NOMO-1 (cell line): ENCODE measurements at regions not wholly inside any gene's neighbourhood (a gene's known extent, or its start where the extent isn't known, plus 50 kb on each side); places are given as distances from the start of the nearest gene placed in this dataset.

ENCODE experiments used
- DNase-seq, 2 experiments: peaks; one replicate each; lab custom pipeline; 2025; ENCODE audit not compliant: unreplicated experiment in 2 of 2; lab: John Stamatoyannopoulos, UW

DNA sequence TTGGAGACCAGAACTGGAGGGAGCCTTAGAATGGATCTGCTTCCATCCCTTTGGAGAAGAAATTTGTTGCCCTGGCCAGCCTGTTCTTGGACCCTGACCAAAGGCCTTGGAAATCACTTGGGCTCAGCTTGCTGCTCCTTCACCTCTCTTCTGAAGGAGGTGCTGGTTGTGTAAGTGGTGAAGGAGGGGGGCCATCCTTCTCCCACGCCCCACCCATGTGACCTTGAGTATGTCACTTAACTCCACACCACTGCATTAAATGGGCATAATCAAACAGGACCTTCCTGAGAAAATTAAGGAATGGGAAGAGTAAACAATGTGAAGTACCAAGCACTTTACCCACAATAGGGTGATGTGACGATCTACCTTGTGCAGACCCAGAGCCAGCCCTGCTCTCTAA lies 68.3 kb upstream of the GJB5 start:
- DNase-seq, result no peak

DNA sequence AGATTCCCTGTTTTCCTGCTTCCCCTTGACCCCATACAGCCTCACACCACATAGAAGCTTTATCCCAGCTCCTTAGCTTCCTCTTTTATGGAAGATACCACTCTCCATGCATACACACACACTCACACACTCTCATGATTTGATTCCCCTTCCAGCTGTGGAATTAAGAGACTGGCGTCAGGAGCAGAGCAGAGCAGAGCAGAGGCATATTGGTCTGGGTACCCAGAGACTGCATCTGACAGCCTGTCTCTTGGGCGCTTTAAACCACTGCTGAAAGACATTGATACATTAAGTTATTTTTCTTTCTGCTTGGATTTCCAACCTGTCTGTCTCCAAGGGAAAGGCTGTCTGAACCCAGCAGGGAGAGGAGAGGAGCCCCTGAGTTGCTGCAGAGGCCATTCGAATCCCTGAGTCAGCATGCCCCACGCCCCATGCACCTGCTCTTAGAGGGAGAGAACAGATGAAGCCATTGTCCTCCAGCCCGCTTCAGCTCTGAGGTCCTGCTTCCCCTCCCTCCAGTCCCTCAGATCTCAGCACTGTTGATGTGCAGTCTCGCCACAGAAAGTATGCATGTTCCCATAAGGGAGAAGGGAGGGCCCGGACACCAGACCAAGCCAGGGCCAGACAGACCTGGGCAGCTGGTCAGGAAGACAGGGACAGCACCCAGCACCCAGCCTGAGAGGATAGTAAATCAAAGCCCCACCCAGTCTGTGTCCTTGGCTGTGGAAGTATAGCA lies 66.7 kb upstream of the GJB5 start:
- DNase-seq, result no peak

DNA sequence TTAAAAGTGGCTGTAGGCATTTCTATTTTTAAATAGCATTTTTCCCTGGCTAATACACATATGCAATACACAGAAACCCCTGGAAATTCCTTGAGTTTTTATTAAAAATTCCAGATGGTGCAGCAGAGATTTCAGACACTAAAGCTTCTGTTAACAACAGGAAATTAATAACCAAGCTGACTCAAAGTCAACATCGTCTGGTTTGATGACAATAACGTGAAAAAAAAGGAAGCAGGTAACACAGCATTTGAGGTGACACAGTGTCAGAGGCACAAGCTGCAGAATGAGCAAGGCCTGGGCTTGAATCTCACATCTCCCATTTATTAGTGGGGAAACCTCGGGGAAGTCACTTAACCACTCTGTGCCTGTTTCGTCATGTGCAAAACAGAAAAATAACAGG lies 64.6 kb upstream of the GJB5 start:
- DNase-seq, result no peak

DNA sequence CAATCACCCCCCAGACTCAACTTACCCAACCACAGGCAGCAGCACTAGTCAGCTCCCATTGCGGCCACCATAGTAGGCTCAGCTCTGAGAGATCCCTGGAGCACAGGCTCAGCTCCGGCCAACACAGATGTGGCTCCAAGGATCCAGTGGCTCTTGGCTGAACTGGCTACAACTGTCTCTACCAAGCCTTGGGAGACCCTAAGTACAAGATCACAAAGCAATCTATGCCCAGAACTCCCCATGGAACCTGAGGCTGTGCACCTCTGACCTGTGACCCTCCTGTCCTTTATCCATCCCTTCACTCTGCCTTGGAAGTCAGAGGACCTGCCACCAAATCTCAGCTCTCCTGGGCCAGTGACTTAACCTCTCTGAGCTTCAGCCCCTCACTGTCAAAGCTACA lies 61.8 kb upstream of the GJB5 start:
- no peak for DNase-seq

DNA sequence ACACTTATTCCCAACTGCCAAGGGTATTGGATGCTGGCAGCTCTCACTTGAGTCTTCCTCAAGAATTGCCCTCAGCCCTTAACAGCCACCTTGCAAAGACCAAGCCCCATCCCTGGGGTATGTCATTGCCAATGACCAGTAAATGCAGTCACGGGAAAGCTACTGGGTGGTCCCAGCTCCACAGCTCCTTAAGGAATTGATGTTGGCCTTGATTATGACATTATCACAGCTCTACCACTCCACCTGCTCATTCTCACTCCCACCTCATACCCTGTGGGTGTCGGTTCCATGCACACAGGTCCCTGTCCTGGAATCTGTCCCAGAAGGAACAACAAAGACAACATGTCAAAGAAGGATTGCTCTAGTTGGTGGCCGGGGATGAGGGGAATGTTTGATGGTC lies 60.5 kb upstream of the GJB5 start:
- no peak for DNase-seq

DNA sequence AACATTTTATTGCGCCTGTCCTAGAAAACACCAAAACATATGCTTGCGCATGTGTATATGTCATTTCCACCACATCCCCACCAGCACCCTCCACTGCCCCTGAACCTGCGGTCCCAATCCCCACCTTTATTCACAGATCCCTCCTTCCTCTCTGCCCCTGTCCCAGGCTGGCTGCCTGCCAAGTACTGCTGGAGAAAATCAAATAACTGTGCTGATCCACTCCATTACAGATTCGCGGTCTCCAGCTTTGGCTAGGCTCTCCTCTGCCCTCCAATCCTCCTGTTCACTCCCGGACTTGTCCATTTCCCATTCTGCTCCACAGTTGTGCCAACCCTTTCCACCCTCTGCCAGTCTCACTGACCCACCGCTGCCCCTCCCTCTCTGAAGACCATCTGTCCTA lies 59.3 kb upstream of the GJB5 start:
- no peak for DNase-seq

DNA sequence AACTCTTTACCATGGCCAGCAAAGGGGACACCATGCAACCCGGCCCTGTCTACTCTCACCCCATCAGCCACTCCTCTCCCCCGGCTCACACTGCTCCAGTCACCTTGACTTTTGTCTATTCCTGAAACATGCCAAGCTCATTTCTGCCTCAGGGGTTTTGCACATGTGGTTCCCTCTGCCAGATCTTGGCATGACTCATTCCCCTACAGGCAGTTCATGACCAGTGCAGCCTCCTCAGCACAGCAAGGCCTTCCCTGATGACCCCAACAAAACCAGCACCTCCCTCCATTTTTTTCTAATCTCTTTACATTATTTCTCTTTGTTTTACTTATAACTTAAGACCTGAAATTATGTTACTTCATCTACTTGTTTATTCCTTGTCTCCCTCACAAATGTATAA lies 58.6 kb upstream of the GJB5 start:
- no peak for DNase-seq

DNA sequence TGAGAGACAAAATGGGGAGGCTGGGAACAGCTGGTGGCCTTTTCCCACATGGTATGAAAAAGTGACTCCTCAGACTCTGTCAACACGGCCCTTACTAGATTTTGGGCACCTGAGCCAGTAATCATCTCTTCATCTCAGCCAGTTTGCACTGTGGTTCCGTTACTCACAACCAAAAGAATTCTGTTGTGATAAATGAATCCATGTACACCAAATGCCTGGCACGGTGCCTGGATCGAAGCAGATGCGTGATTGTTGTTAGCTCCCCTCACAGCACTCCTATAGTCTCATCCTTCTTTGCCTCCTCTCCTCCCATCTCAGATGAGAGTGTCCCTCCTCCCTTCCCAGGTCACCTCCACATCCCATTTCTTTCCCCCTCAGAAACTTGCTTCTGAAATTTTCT lies 57.9 kb upstream of the GJB5 start:
- DNase-seq, result no peak

DNA sequence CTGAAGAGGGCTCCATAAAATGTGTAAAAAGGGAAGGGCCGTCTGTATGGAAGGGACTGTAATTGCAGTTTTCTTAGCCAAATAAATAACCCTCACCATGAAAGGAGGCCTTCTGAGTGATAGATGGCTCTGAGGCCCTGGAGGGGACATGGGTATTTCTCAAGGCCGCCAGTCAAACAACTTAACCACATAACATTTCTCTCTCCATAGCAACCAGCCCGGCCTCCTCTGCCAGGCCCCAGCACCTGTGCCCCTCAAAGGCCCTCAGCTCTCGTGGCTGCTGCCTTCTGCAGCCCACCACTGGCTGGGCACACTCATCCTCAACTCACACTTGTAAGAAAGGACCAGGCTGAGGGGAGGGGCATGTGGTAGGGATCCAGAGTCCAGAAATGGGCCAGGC lies 57.0 kb upstream of the GJB5 start:
- DNase-seq, result no peak

DNA sequence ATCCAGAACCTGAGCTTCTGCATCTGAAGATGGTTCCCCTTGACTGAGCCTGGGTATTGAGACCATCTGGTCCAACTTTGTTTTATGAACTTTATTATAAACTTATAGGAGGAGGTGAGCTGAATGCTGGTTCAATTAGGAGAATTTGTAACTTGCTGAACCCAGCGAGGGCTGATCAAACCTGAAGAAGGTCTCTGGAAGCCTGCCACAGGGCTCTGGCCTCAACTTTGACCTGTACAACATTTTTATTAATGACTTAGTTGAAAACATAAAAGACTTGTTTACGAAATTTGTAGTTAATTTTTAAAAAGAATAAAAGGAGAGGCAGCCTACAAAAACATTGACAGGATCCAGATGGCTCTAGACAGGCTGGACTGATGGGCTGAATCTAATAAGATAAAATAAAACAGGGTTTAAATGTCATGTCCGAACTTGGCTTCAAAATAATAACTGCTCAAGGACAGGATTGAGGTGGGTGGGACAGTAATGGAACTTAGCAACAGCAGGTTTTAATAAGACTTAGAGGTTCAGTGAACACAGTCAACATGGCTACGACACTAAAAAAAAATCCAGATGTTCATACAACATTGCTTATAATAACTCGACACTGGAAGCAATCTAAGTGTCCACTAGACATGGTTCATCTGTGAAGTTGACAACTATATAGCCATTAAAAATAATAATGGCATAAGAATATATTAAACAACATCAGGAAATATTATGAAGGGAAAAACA lies 53.4 kb upstream of the GJB5 start:
- no peak for DNase-seq
